Kidney epithelial cell (primary cell): ENCODE measurements at regions not wholly inside any gene's neighbourhood (a gene's known extent, or its start where the extent isn't known, plus 50 kb on each side); places are given as distances from the start of the nearest gene placed in this dataset.

Experiments used
- DNase-seq: peaks from one replicate; pipeline ENCODE4 v3.0.0-alpha.2; 2010; ENCODE audit warnings: low read depth
- H3K27me3 ChIP-seq: 2 replicates; pipeline ENCODE4 v1.6.0; 2011; ENCODE audit warnings: low read length; ENCODE audit not compliant: control insufficient read depth, insufficient read depth
- H3K36me3 ChIP-seq: 2 replicates; pipeline ENCODE4 v1.5.1; 2011; ENCODE audit warnings: low read length; ENCODE audit not compliant: control insufficient read depth, insufficient read depth
- H3K4me3 ChIP-seq: 2 replicates; pipeline ENCODE4 v1.5.1; 2011; ENCODE audit warnings: low read depth, mild to moderate bottlenecking, control low read depth, low read length
- CTCF ChIP-seq: IDR thresholded peaks from 2 replicates; pipeline ENCODE4 v1.5.1; 2011; ENCODE audit warnings: mild to moderate bottlenecking, moderate library complexity, low read length, control low read depth, inconsistent platforms; ENCODE audit not compliant: insufficient read depth, poor library complexity, severe bottlenecking

GRCh38 chr4:171719691-171720090 is 93.5 kb upstream of the GALNTL6 start:
- TF ChIP-seq CTCF, result no peak
- no peaks in the 10 kb centered on the region for H3K27me3 ChIP-seq
- no peak for DNase-seq
- no peaks in the 10 kb centered on the region for H3K36me3 ChIP-seq
- no peak overlapping the region for H3K4me3 ChIP-seq

DNA sequence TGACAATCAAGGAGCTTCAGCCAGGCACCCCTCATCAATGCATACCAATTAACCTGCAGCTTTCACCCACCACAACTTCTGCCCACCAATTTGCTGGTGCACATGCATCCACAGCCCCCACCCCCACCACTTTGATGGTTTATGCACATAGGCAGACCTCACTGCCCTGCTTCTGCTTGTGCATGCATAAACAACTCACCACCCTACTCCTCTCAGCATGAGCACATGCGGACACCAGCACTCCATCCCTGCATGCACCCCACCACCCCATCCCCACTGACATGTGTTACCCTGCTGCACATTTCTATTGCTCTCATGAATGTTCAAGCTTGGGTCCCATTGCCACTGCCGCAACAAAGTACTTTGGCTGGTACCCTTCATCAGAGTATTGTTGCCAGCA is 94.5 kb upstream of the GALNTL6 start:
- Histone ChIP-seq H3K36me3 (no peaks in the 10 kb centered on the region), H3K4me3 (no peak overlapping the region), H3K27me3 (no peaks in the 10 kb centered on the region)
- DNase-seq, result no peak
- TF ChIP-seq CTCF, result no peak

DNA sequence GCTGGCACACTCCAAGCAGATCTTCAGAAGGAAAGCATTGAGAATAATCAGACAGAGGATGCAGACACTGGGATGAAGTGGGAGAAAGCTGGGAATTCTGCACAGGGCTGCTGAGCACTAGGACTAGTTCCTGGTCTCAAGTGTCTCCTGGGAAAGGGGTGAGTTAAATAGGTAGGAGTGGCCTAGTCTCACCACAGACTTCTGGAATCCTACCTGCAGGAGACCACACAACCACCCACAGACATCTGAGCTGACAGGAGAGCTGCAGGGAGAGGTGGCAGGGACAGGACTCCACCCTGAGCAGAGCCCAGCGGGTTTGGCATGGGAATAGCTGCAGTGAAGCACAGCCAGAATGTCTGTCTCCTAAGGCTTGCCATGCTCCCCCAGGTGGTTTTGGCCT is 95.1 kb upstream of the GALNTL6 start:
- TF ChIP-seq CTCF, result no peak
- H3K4me3 ChIP-seq, result no peak overlapping the region
- DNase-seq, result no peak
- no peaks in the 10 kb centered on the region for H3K27me3 ChIP-seq
- H3K36me3 ChIP-seq, result no peaks in the 10 kb centered on the region

- H3K27me3 ChIP-seq, result no peaks in the 10 kb centered on the region
- no peaks in the 10 kb centered on the region for H3K36me3 ChIP-seq
- H3K4me3 ChIP-seq, result no peak overlapping the region
- TF ChIP-seq CTCF, result no peak
- DNase-seq, result no peak
Observed at GRCh38 chr4:171717231-171717741, 95.9 kb upstream of the GALNTL6 start.

GRCh38 chr4:171715973-171716372 is 97.2 kb upstream of the GALNTL6 start:
- TF ChIP-seq CTCF, result no peak
- no peak overlapping the region for H3K4me3 ChIP-seq

GRCh38 chr4:171714791-171715454 is 98.3 kb upstream of the GALNTL6 start:
- H3K27me3 ChIP-seq, result no peaks in the 10 kb centered on the region

More at GRCh38 chr4:171715973-171716372, 97.2 kb upstream of the GALNTL6 start:
- H3K27me3 ChIP-seq, result no peaks in the 10 kb centered on the region
- no peak for DNase-seq
- H3K36me3 ChIP-seq, result no peaks in the 10 kb centered on the region

More at GRCh38 chr4:171714791-171715454, 98.3 kb upstream of the GALNTL6 start:
- Histone ChIP-seq H3K36me3 (no peaks in the 10 kb centered on the region), H3K4me3 (no peak overlapping the region)
- DNase-seq, result no peak
- TF ChIP-seq CTCF, result no peak
